Osteocyte (in vitro differentiated cells): ENCODE measurements at regions not wholly inside any gene's neighbourhood (a gene's known extent, or its start where the extent isn't known, plus 50 kb on each side); places are given as distances from the start of the nearest gene placed in this dataset.

Experiments used
- DNase-seq: peaks from one replicate; pipeline ENCODE4 v3.0.0; 2021; ENCODE audit warnings: mixed read lengths; ENCODE audit not compliant: unreplicated experiment; ENCODE audit errors: extremely low spot score
- H3K27ac Mint-ChIP-seq: one replicate; pipeline ENCODE4 v1.8.0; 2021; ENCODE audit warnings: mild to moderate bottlenecking, mixed read lengths; ENCODE audit not compliant: unreplicated experiment
- H3K27me3 Mint-ChIP-seq: one replicate; pipeline ENCODE4 v1.8.0; 2021; ENCODE audit warnings: mixed read lengths; ENCODE audit not compliant: unreplicated experiment
- H3K36me3 Mint-ChIP-seq: one replicate; pipeline ENCODE4 v1.8.0; 2021; ENCODE audit warnings: mixed read lengths; ENCODE audit not compliant: unreplicated experiment
- H3K4me1 Mint-ChIP-seq: one replicate; pipeline ENCODE4 v1.8.0; 2021; ENCODE audit warnings: mixed read lengths; ENCODE audit not compliant: unreplicated experiment
- H3K4me3 Mint-ChIP-seq: one replicate; pipeline ENCODE4 v1.8.0; 2021; ENCODE audit warnings: mild to moderate bottlenecking, moderate library complexity, mixed read lengths; ENCODE audit not compliant: unreplicated experiment
- H3K9me3 Mint-ChIP-seq: one replicate; pipeline ENCODE4 v1.8.0; 2021; ENCODE audit warnings: mixed read lengths; ENCODE audit not compliant: unreplicated experiment
- TF ChIP-seq, protein P1 (sequence below): fragments of 200-600 bp; sonication (generic); IDR thresholded peaks from 2 replicates; pipeline ENCODE4 v1.5.0; 2021; ENCODE audit warnings: antibody characterized with exemption, mild to moderate bottlenecking, moderate library complexity

DNA sequence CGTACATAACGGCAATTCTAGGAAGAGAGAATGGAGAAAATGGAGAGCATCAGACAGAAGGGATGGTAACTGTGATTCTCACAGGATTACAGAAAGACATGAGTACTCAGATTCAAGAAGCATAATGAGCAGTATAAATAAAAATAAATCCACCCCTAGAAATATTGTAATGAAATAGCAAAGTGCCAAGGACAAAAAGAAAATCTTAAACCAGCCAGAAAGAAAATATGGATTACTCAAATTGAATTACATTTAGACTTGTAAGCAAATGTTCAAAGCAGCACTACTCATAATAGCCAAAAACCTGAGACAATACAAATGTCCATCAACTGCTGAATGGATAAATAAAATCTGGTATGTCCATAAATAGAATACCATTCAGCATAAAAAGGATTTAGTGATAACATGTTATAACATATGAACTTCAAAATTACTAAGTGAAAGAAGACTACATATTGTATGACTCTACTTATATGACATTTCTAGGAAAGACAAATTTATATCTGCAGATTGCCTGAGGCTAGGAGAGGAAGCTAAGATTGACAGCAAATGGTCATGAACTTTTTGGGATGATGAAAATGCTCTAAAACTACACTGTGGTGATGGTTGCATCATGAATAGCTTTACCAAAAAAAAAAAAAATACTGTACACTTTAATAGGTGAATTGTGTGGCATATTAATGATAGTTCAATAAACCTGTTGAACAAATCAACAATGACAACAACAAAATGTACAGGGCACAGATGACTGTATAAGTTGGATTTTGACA is 63.4 kb upstream of the SPTBN1 start:
- peaks cover 18% of the 10 kb centered on the region for H3K4me1 Mint-ChIP-seq
- TF ChIP-seq, protein P1, sequence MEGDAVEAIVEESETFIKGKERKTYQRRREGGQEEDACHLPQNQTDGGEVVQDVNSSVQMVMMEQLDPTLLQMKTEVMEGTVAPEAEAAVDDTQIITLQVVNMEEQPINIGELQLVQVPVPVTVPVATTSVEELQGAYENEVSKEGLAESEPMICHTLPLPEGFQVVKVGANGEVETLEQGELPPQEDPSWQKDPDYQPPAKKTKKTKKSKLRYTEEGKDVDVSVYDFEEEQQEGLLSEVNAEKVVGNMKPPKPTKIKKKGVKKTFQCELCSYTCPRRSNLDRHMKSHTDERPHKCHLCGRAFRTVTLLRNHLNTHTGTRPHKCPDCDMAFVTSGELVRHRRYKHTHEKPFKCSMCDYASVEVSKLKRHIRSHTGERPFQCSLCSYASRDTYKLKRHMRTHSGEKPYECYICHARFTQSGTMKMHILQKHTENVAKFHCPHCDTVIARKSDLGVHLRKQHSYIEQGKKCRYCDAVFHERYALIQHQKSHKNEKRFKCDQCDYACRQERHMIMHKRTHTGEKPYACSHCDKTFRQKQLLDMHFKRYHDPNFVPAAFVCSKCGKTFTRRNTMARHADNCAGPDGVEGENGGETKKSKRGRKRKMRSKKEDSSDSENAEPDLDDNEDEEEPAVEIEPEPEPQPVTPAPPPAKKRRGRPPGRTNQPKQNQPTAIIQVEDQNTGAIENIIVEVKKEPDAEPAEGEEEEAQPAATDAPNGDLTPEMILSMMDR, result no peak
- H3K4me3 Mint-ChIP-seq, result no peak overlapping the region
- DNase-seq, result no peak
- H3K36me3 Mint-ChIP-seq, result no peaks in the 10 kb centered on the region
- no peaks in the 10 kb centered on the region for H3K9me3 Mint-ChIP-seq
- H3K27ac Mint-ChIP-seq, result no peak overlapping the region
- no peaks in the 10 kb centered on the region for H3K27me3 Mint-ChIP-seq

DNA sequence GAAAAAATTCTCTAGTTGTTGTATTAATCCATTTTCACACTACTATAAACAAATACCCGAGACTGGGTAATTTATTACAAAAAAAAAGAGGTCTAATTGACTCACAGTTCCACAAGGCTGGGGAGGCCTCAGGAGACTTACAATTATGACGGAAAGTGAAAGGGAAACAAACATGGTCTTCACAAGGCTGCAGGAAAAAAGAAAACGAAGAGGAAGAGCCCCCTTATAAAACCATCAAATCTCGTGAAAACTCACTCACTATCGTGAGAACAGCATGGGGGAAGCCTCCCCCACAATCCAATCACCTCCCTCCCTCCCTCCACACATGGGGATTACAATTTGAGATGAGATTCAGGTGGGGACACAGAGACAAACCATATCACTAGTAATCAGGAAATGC is 61.7 kb upstream of the SPTBN1 start:
- no peak for DNase-seq
- TF ChIP-seq, protein P1, result no peak
- Mint-ChIP-seq H3K27me3 (no peaks in the 10 kb centered on the region), H3K4me3 (no peak overlapping the region), H3K9me3 (no peaks in the 10 kb centered on the region), H3K4me1 (peaks cover 16% of the 10 kb centered on the region), H3K27ac (no peak overlapping the region), H3K36me3 (no peaks in the 10 kb centered on the region)

DNA sequence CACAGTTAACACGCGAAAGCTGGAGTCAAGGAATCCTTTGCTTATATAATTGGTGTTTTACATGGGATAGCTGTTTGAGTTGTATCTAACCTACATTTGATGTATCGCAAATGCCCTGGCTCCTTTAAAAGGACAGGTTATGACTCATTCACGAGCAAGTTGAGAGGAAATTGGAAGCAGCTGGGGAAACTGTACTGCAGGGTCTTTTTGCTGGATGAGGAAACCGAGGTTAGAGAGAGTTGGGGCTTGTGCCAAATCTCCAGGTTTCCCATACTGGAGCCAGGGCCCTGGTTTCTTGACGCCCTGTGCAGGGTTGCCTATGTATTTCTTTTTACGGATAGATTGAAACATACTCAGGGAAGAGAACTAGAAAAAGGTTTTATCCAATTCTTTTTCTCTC is 60.0 kb upstream of the SPTBN1 start:
- DNase-seq, result no peak
- Mint-ChIP-seq H3K36me3 (no peaks in the 10 kb centered on the region), H3K4me1 (peaks cover 21% of the 10 kb centered on the region), H3K27me3 (no peaks in the 10 kb centered on the region), H3K27ac (no peak overlapping the region), H3K4me3 (no peak overlapping the region), H3K9me3 (no peaks in the 10 kb centered on the region)
- TF ChIP-seq, protein P1, result no peak

DNA sequence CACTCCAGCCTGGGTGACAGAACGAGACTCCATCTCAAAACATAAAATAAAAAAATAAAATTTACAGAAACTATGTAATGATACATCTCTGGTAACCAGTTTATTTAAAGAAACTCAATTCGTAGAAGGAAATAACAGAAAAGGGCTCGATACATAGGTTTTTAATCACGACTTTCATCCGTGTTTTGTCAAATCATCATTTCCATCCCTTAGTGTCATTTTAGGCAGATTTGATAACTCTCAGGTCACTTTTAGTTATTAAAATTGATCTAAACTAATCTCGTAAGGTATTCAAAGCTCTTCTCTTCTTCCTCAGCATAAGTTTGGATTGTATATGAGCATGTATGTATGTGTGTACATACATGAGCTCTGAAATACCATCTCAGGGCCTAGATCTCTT is 59.3 kb upstream of the SPTBN1 start:
- Mint-ChIP-seq H3K4me3 (no peak overlapping the region), H3K27ac (no peak overlapping the region), H3K9me3 (no peaks in the 10 kb centered on the region), H3K27me3 (no peaks in the 10 kb centered on the region), H3K4me1 (peaks cover 28% of the 10 kb centered on the region), H3K36me3 (no peaks in the 10 kb centered on the region)
- no peak for DNase-seq
- TF ChIP-seq, protein P1, result no peak

DNA sequence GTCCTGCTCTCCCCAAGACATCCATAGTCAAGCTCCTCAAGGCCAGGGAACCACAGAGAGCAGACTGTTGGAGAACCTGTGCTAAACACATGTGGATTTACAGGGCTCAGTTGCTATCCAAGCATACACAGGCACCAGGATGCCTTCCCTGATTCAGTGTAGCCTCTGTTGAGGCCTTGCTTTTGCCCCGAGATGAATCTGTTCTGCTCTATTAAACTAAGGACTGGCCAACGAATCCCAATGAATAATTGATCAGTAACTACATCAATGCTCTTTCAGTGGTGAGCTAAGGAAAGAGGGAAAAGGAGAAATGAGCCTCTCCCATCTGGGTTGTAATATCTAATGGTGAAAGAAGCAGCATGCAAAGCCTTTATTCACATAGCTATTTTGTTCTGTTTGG is 58.7 kb upstream of the SPTBN1 start:
- Mint-ChIP-seq H3K4me3 (no peak overlapping the region), H3K27ac (no peak overlapping the region), H3K4me1 (peaks cover 34% of the 10 kb centered on the region), H3K36me3 (no peaks in the 10 kb centered on the region), H3K9me3 (no peaks in the 10 kb centered on the region), H3K27me3 (no peaks in the 10 kb centered on the region)
- TF ChIP-seq, protein P1, result no peak
- DNase-seq, result no peak
